Stomach (tissue), 4 donors: ENCODE measurements at regions not wholly inside any gene's neighbourhood (a gene's known extent, or its start where the extent isn't known, plus 50 kb on each side); places are given as distances from the start of the nearest gene placed in this dataset.

Experiments
- EP300 ChIP-seq: sonication (generic); formaldehyde crosslinking; IDR thresholded peaks from one replicate; pipeline ENCODE4 v1.6.1; 2017; ENCODE audit warnings: antibody characterized with exemption
- POLR2A ChIP-seq, 4 donors: fragments of 450-650 bp; IDR thresholded peaks; one replicate each; pipeline ENCODE4 v1.6.1; 2016; ENCODE audit warnings: antibody characterized with exemption in 4 of 4, control low read depth in 2 of 4, mild to moderate bottlenecking in 1 of 4, moderate library complexity in 1 of 4
- POLR2AphosphoS5 ChIP-seq, 3 donors: sonication (generic); formaldehyde crosslinking; IDR thresholded peaks; one replicate each; pipeline ENCODE4 v1.6.1; 2016; ENCODE audit warnings: antibody characterized with exemption in 3 of 3
- TF ChIP-seq, protein P1 (sequence below), 7 experiments: fragments of 450-650 bp in 4 of 7; fragments of 200-600 bp in 3 of 7; sonication (generic) in 3 of 7; IDR thresholded peaks; one replicate each; pipeline ENCODE4 v1.5.1; 2016 to 2019; ENCODE audit warnings: antibody characterized with exemption in 7 of 7, control low read depth in 2 of 7, mild to moderate bottlenecking in 1 of 7

GRCh38 chr12:93033948-93034347, 104.9 kb upstream of the EEA1 start:
- TF ChIP-seq POLR2AphosphoS5 (IDR thresholded peaks at IDR 0.05) = no peak
- TF ChIP-seq, protein P1, sequence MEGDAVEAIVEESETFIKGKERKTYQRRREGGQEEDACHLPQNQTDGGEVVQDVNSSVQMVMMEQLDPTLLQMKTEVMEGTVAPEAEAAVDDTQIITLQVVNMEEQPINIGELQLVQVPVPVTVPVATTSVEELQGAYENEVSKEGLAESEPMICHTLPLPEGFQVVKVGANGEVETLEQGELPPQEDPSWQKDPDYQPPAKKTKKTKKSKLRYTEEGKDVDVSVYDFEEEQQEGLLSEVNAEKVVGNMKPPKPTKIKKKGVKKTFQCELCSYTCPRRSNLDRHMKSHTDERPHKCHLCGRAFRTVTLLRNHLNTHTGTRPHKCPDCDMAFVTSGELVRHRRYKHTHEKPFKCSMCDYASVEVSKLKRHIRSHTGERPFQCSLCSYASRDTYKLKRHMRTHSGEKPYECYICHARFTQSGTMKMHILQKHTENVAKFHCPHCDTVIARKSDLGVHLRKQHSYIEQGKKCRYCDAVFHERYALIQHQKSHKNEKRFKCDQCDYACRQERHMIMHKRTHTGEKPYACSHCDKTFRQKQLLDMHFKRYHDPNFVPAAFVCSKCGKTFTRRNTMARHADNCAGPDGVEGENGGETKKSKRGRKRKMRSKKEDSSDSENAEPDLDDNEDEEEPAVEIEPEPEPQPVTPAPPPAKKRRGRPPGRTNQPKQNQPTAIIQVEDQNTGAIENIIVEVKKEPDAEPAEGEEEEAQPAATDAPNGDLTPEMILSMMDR (IDR thresholded peaks at IDR 0.05) = no peak
- no peak for TF ChIP-seq POLR2A (IDR thresholded peaks at IDR 0.05)
- TF ChIP-seq EP300 = no peak
